Right cardiac atrium (tissue), 5 donors: ENCODE measurements at regions not wholly inside any gene's neighbourhood (a gene's known extent, or its start where the extent isn't known, plus 50 kb on each side); places are given as distances from the start of the nearest gene placed in this dataset.
"Not testable (repeated sequence)": the region's sequence is repeated elsewhere in the genome, so short reads cannot be mapped to it uniquely, and the experiment has no call there.

Source experiments
- ATAC-seq, 2 donors: fragments of 200-7000 bp; cut with Tn5 transposase; one replicate each; pipeline versions ENCODE4 v1.8.0 to v1.9.1; 2020; ENCODE audit warnings: moderate library complexity in 2 of 2, mild to moderate bottlenecking in 1 of 2
- DNase-seq, 3 donors: peaks; one replicate each; pipeline ENCODE4 v3.0.0-alpha.2; 2020
- H3K27ac ChIP-seq: one replicate; pipeline ENCODE4 v1.5.1; 2013; ENCODE audit warnings: mild to moderate bottlenecking, low read length, control low read depth, moderate library complexity
- H3K27me3 ChIP-seq: one replicate; pipeline ENCODE4 v1.6.1; 2013; ENCODE audit not compliant: control insufficient read depth, insufficient read depth
- H3K4me1 ChIP-seq: one replicate; pipeline ENCODE4 v1.6.1; 2013; ENCODE audit warnings: low read length; ENCODE audit not compliant: control insufficient read depth, insufficient read depth
- H3K4me3 ChIP-seq: one replicate; pipeline ENCODE4 v1.5.1; 2013; ENCODE audit warnings: low read length, control low read depth
- H3K9me3 ChIP-seq: one replicate; pipeline ENCODE4 v1.6.1; 2013; ENCODE audit warnings: low read length; ENCODE audit not compliant: control insufficient read depth
- WGBS: extraction: QIAGEN DNeasy Blood & Tissue Kit; methylation state at CpG from one replicate; pipeline ENCODE4 v1.1.7; 2013; 5-methylcytosine and 5-hydroxymethylcytosine counted together
- intact Hi-C, 4 donors: fragments of 100-400 bp; cut with DNase I; formaldehyde crosslinking; loops; one replicate each; pipeline versions ENCODE4 v1.11.0 to v1.14.0; 2022 to 2023
- donor health status: healthy with polysubstance abuse.
- donor health status: DM: no; HTN: yes; CAD: no.
- donor health status: DM: no; HTN: no; CAD: no.
- donor health status: DM: no; HTN: yes; CAD: no; lungs with severe emphysema.
- donor health status: DM: yes; HTN: yes; CAD: no.

DNA sequence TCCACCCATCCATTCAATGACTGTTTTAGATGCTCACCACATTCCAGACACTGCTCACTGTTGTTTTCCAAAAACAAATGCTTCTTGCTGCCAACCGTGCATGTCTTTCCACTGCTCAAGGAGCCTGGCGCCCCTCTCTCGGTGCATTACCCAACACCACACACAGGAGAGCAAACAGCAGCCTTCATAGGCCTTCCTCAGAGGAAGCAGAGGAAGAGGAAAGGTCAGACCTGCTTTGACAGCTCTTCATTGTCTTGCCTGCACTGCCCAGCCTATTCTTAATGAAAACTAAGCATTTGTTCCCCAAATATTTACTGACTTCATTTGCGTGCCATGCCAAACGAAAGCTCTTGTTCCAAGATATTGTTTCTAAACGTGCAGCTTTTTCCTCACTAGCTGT is 1129.2 kb downstream of the TBC1D22A start:
- intact Hi-C loops: no loop called here
- Histone ChIP-seq H3K27ac (no peak overlapping the region), H3K9me3 (no peaks in the 10 kb centered on the region), H3K27me3 (no peaks in the 10 kb centered on the region), H3K4me1 (no peaks in the 10 kb centered on the region), H3K4me3 (no peak overlapping the region)
- ATAC-seq (no peak), DNase-seq (no peak)
- WGBS: 61% methylated on average over 6 of the region's 6 CpGs

DNA sequence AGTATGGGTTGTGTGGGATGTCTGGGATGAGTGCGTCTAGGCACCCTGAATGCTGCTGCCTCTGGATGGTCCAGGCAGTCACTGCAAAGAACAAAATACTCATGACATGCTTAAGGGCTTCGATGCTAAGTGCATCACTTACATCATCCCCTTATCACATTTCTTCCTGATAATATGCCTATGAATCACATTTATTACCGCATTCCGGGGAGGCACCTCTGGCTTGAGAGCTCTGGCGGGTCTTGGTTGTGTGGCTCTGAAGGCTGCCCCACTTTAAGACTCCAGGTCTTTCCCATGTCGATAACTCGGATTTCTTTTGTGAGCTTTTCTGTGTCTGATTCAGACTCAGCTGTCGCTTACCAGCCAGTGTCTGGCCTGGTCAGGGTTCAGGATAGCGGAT is 1126.4 kb downstream of the TBC1D22A start:
- intact Hi-C loops: no loop called here
- no peaks in the 10 kb centered on the region for H3K4me1 ChIP-seq
- WGBS: 62% methylated on average over 9 of the region's 9 CpGs

DNA sequence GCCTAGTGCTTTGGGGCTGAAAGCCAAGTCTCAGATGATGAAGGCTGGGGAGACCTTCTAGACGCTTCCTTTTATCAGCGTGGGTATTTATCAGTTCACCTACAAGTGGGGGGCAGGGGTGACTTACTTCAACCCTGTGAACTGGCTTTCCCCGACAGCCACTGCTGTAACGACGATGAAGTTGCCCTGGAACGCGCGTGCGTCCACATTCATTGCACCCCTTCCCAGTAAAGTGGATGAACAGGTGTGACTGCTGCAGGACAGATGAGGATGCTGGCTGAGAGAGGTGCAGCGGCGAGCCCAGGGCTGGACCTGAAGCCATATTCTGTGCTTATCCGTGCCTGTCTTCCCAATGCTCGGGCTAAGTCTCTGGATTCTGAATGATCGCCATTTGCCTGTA is 1122.3 kb downstream of the TBC1D22A start:
- no peak overlapping the region for H3K4me3 ChIP-seq
- no peaks in the 10 kb centered on the region for H3K4me1 ChIP-seq
- intact Hi-C loops: no loop called here
- 90% methylated on average over 14 of the region's 14 CpGs for WGBS
- no peaks in the 10 kb centered on the region for H3K9me3 ChIP-seq
- ATAC-seq: no peak
- H3K27me3 ChIP-seq: no peaks in the 10 kb centered on the region
- H3K27ac ChIP-seq: no peak overlapping the region
- DNase-seq: no peak

More for the DNA sequence above, 1126.4 kb downstream of the TBC1D22A start:
- DNase-seq: no peak
- no peak overlapping the region for H3K27ac ChIP-seq
- no peak for ATAC-seq
- H3K9me3 ChIP-seq: no peaks in the 10 kb centered on the region
- no peak overlapping the region for H3K4me3 ChIP-seq
- H3K27me3 ChIP-seq: no peaks in the 10 kb centered on the region

DNA sequence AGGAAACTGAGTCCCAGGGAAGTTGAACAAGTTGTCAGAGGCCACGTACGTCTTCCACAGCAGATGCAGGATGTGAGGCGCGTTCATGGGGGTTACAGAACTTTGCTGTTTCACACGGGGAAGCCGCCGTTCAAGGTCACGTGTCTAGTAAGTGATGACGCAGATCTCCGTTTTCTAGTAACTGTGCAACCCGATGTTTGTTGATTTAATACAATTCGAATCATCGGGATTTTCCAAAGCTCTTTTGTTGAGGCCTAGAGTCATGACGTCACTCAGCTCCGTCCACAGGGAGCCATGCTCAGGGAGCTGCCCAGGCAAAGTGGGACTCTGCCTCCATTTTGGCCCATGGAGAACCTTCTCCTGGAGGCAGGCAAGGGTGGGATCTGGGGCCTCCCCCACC is 1121.8 kb downstream of the TBC1D22A start:
- Histone ChIP-seq H3K4me1 (no peaks in the 10 kb centered on the region), H3K9me3 (no peaks in the 10 kb centered on the region), H3K4me3 (no peak overlapping the region), H3K27ac (no peak overlapping the region), H3K27me3 (no peaks in the 10 kb centered on the region)
- DNase-seq: no peak
- no peak for ATAC-seq
- WGBS: 87% methylated on average over 15 of the region's 15 CpGs
- intact Hi-C loops: no loop called here

DNA sequence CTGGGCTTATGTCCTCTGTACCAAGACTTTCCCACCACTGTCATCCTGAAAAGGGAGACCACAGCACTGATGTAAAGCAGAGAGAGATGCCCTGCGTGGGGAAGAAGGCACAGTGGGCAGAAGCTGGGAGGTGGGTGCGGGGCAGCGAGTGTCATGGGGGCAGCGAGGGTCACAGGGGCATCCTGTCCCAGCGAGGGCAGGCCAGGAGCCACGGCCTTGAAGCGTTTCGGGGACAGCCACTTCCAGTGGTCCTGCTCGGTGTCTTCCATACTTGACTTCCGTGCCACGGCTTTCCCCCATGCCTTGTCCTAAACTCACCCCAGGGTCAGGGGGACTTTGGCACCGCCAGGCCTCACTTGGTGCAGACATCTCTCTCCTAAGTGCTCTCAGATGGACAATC is 1121.3 kb downstream of the TBC1D22A start:
- Histone ChIP-seq H3K4me1 (no peaks in the 10 kb centered on the region), H3K27me3 (no peaks in the 10 kb centered on the region), H3K4me3 (no peak overlapping the region), H3K9me3 (no peaks in the 10 kb centered on the region), H3K27ac (no peak overlapping the region)
- DNase-seq (no peak), ATAC-seq (no peak)
- WGBS: 89% methylated on average over 12 of the region's 12 CpGs
- intact Hi-C loops: no loop called here

DNA sequence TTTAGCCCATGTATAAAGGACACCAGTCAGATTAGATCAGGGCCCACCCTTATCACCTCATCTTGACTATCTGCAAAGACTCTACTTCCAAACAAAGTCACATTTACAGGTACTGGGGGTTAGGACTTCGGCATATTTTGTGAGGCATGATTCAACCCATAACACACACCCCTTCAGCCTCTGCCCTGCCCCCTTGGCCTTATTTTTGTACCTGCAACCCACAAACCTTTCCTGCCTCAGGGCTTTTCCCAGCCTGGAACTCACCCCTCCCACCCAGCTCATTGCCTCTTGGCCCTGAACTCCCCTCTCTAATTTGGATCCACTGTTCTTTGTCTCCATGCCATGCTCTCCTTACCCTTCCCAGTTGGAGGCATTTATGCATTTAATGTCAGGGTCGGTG is 1116.9 kb downstream of the TBC1D22A start:
- Histone ChIP-seq H3K27me3 (no peaks in the 10 kb centered on the region), H3K4me1 (no peaks in the 10 kb centered on the region), H3K4me3 (no peak overlapping the region), H3K9me3 (no peaks in the 10 kb centered on the region), H3K27ac (no peak overlapping the region)
- DNase-seq (no peak), ATAC-seq (no peak)
- 88% methylated on average over 2 of the region's 2 CpGs for WGBS
- intact Hi-C loops: no loop called here

DNA sequence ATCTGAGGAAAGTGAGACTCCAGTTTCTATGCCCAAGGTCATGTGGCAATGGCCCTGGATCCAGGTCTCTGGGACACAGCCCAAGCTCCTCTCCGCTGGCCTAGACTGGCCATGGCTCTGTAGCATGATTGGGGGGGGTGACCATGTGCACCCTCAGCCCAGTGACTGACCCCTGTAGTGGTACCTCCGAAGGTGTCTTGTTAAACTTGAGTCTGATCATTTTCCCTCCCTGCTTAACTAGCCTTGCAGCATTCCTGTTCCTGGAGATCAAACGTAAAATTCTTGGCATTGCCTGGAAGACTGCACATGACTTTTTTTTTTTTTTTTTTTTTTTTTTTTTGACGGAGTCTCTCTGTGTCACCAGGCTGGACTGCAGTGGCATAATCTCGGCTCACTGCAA is 1116.0 kb downstream of the TBC1D22A start:
- Histone ChIP-seq H3K9me3 (no peaks in the 10 kb centered on the region), H3K27ac (no peak overlapping the region), H3K27me3 (no peaks in the 10 kb centered on the region), H3K4me3 (no peak overlapping the region), H3K4me1 (no peaks in the 10 kb centered on the region)
- 74% methylated on average over 5 of the region's 5 CpGs for WGBS
- DNase-seq (no peak), ATAC-seq (no peak)
- intact Hi-C loops: no loop called here

DNA sequence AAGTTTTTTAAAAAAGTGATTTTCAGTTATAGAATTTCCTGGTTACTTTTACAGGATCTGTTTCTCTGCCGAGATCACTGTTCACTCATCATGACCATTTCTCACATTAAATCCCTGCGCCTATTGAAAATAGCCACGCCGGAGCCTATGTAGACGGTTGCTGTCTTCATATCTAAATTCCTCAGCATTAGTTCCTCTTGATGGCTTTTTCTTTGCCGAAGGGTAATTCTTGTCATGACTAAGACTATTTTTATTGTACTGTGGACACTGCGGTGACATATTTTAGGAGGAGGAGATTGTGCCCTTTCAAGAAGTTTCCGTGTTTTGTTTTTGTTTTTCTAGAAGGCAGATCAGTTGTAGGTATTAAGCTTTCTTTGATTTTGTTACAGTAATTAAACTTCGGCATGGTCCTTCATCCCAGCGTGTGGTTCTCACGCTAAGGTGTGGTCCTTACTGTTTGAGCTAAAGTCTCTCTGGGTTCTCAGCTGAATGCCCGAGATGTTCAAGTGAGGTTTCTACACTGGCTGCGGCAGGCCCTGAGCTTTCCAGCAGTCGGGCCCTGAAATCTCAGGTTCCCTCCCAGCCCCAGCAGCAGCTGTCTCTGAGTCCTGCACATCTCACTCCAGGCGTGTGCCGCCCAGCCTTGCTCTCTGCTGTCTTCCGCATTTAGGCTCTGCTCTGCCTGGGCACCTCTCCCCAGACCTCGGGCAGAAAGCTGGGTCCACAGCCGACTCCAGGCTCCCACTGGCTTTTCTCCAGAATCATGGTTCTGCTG is 1110.5 kb downstream of the TBC1D22A start:
- Histone ChIP-seq H3K4me3 (no peak overlapping the region), H3K27ac (no peak overlapping the region), H3K4me1 (no peaks in the 10 kb centered on the region), H3K27me3 (no peaks in the 10 kb centered on the region), H3K9me3 (no peaks in the 10 kb centered on the region)
- WGBS: 82% methylated on average over 19 of the region's 19 CpGs
- DNase-seq: no peak
- intact Hi-C loops: no loop called here
- ATAC-seq: no peak

DNA sequence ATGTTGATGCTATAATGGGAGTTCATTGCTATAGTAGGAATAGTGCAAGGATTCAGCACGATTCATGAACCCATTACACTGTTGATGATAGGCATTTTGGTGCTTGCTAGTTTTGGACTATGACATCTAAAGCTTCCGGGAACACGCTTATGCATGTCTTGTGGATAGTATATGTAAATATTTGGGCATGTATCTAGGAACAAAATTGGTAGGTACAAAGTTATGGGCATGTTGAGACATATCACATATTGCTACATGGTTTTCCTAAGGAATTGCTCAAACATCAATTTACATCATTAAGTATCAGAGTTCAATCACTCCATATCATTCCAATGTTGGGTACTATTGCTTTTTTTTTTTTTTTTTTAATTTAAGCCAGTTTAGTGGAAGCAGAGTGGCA is 1103.2 kb downstream of the TBC1D22A start:
- ATAC-seq (no peak), DNase-seq (no peak)
- 77% methylated on average over 3 of the region's 3 CpGs for WGBS
- intact Hi-C loops: no loop called here
- Histone ChIP-seq H3K4me3 (no peak overlapping the region), H3K27me3 (no peaks in the 10 kb centered on the region), H3K4me1 (no peaks in the 10 kb centered on the region), H3K27ac (no peak overlapping the region), H3K9me3 (peaks cover 2% of the 10 kb centered on the region)

DNA sequence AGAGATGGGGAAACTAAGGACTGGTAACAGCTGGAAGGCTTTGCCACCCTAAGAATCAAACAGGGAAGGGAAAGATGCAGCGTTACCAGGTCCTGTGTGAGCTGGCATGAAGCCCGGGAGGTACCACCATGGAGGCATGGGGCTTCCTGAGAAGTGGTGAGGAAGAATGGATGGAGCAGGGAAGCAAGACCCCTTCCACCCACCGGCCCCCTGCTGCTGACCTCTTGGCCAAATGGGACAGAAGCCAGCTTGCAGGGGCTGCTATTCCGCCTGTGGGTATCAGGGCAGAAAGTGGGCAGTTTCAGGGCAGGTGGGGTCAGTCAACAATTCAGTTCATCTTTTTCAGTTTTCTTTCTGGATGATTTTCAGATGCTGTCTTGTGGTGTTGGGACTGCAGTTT is 1099.9 kb downstream of the TBC1D22A start:
- intact Hi-C loops: no loop called here
- Histone ChIP-seq H3K27ac (no peak overlapping the region), H3K4me1 (no peaks in the 10 kb centered on the region), H3K9me3 (peaks cover 2% of the 10 kb centered on the region), H3K27me3 (no peaks in the 10 kb centered on the region), H3K4me3 (no peak overlapping the region)
- ATAC-seq (no peak), DNase-seq (no peak)
- 81% methylated on average over 4 of the region's 4 CpGs for WGBS

DNA sequence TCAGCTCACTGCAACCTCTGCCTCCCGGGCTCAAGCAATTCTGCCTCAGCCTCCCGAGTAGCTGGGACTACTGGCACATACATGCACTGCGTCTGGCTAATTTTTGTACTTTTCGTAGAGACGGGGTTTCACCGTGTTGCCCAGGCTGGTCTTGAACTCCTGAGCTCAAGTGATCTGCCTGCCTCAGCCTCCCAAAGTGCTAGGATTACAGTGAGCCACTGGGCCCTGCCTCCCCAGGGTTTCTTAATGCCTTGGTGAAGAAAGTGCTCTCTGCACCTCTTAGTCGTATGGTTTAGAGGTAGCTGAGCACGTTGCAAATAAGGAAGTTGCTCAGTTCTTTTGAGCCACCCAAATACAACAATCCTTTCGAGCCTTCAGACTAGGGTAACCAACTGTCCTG is 1098.5 kb downstream of the TBC1D22A start:
- H3K9me3 ChIP-seq, H3K4me3 ChIP-seq, H3K27me3 ChIP-seq, H3K27ac ChIP-seq, H3K4me1 ChIP-seq, intact Hi-C loops, DNase-seq, ATAC-seq: not testable (repeated sequence)
- WGBS: 87% methylated on average over 9 of the region's 9 CpGs
